Breast epithelium (tissue), 4 donors: ENCODE measurements at regions not wholly inside any gene's neighbourhood (a gene's known extent, or its start where the extent isn't known, plus 50 kb on each side); places are given as distances from the start of the nearest gene placed in this dataset.

ENCODE experiments used
- DNase-seq, 2 donors: peaks; one replicate each; pipeline ENCODE4 v3.0.0-alpha.2; 2019; ENCODE audit warnings: low spot score in 2 of 2
- H3K27ac ChIP-seq, 2 donors: fragments of 200-600 bp; sonication (generic) in 1 of 2; one replicate each; pipeline ENCODE4 v1.5.1; 2016 to 2019; ENCODE audit warnings: mild to moderate bottlenecking in 1 of 2
- H3K27me3 ChIP-seq, 2 donors: fragments of 200-600 bp; sonication (generic) in 1 of 2; one replicate each; pipeline versions ENCODE4 v1.5.1 to v1.6.0; 2017 to 2019; ENCODE audit warnings: control low read depth in 1 of 2, mild to moderate bottlenecking in 1 of 2
- H3K36me3 ChIP-seq: fragments of 200-600 bp; one replicate; pipeline ENCODE4 v1.5.1; 2019
- H3K4me1 ChIP-seq, 2 donors: fragments of 200-600 bp; sonication (generic); one replicate each; pipeline ENCODE4 v1.5.1; 2016 to 2019; ENCODE audit warnings: control low read depth in 1 of 2
- H3K4me3 ChIP-seq, 3 donors: fragments of 200-600 bp; sonication (generic); 1 replicate in 2 of 3; 2 replicates in 1 of 3; pipeline ENCODE4 v1.5.1; 2016 to 2019; ENCODE audit warnings: mild to moderate bottlenecking in 3 of 3, moderate library complexity in 2 of 3
- H3K9me3 ChIP-seq, 2 donors: fragments of 200-600 bp; sonication (generic) in 1 of 2; one replicate each; pipeline ENCODE4 v1.5.1; 2016 to 2019; ENCODE audit warnings: control low read depth in 1 of 2
- POLR2A ChIP-seq: fragments of 450-650 bp; IDR thresholded peaks from one replicate; pipeline ENCODE4 v1.6.1; 2016; ENCODE audit warnings: antibody characterized with exemption, mild to moderate bottlenecking, moderate library complexity
- POLR2AphosphoS5 ChIP-seq, 3 donors: sonication (generic); formaldehyde crosslinking; IDR thresholded peaks; one replicate each; pipeline ENCODE4 v1.6.1; 2017; ENCODE audit warnings: antibody characterized with exemption in 3 of 3
- intact Hi-C: fragments of 100-400 bp; cut with DNase I; formaldehyde crosslinking; loops from one replicate; pipeline ENCODE4 v1.15.1; 2023; ENCODE audit warnings: low total_unique reads
- TF ChIP-seq, protein P1 (sequence below), 3 donors: fragments of 450-650 bp; IDR thresholded peaks; one replicate each; pipeline ENCODE4 v1.5.1; 2016 to 2017; ENCODE audit warnings: antibody characterized with exemption in 3 of 3, mild to moderate bottlenecking in 3 of 3, moderate library complexity in 3 of 3

GRCh38 chr15:77866596-77867125 lies 210.8 kb downstream of the TBC1D2B start:
- Histone ChIP-seq H3K27ac (no peak overlapping the region), H3K4me1 (no peaks in the 10 kb centered on the region), H3K4me3 (no peak overlapping the region), H3K36me3 (no peaks in the 10 kb centered on the region), H3K9me3 (no peaks in the 10 kb centered on the region), H3K27me3 (no peaks in the 10 kb centered on the region)
- intact Hi-C loops, result no loop called here
- TF ChIP-seq POLR2AphosphoS5 (IDR thresholded peaks at IDR 0.05) (no peak), POLR2A (no peak)
- TF ChIP-seq, protein P1, sequence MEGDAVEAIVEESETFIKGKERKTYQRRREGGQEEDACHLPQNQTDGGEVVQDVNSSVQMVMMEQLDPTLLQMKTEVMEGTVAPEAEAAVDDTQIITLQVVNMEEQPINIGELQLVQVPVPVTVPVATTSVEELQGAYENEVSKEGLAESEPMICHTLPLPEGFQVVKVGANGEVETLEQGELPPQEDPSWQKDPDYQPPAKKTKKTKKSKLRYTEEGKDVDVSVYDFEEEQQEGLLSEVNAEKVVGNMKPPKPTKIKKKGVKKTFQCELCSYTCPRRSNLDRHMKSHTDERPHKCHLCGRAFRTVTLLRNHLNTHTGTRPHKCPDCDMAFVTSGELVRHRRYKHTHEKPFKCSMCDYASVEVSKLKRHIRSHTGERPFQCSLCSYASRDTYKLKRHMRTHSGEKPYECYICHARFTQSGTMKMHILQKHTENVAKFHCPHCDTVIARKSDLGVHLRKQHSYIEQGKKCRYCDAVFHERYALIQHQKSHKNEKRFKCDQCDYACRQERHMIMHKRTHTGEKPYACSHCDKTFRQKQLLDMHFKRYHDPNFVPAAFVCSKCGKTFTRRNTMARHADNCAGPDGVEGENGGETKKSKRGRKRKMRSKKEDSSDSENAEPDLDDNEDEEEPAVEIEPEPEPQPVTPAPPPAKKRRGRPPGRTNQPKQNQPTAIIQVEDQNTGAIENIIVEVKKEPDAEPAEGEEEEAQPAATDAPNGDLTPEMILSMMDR (IDR thresholded peaks at IDR 0.05), result no peak
- DNase-seq, result no peak

- TF ChIP-seq POLR2AphosphoS5 (IDR thresholded peaks at IDR 0.05), result no peak
- TF ChIP-seq, protein P1 (IDR thresholded peaks at IDR 0.05), result no peak
- no peak for TF ChIP-seq POLR2A
- no peak for DNase-seq
Measured at GRCh38 chr15:77866186-77866585, 211.3 kb downstream of the TBC1D2B start.

GRCh38 chr15:77865701-77866100 lies 211.8 kb downstream of the TBC1D2B start:
- no peak for TF ChIP-seq POLR2AphosphoS5 (IDR thresholded peaks at IDR 0.05)
- TF ChIP-seq, protein P1 (IDR thresholded peaks at IDR 0.05), result no peak
- no peak for TF ChIP-seq POLR2A
- H3K4me1 ChIP-seq, result no peaks in the 10 kb centered on the region
- H3K27me3 ChIP-seq, result no peaks in the 10 kb centered on the region
- H3K9me3 ChIP-seq, result no peaks in the 10 kb centered on the region
- intact Hi-C loops, result no loop called here
- DNase-seq, result no peak
- H3K27ac ChIP-seq, result no peak overlapping the region
- H3K4me3 ChIP-seq, result no peak overlapping the region
- H3K36me3 ChIP-seq, result no peaks in the 10 kb centered on the region

More at GRCh38 chr15:77866186-77866585, 211.3 kb downstream of the TBC1D2B start:
- Histone ChIP-seq H3K36me3 (no peaks in the 10 kb centered on the region), H3K27me3 (no peaks in the 10 kb centered on the region), H3K4me1 (no peaks in the 10 kb centered on the region), H3K4me3 (no peak overlapping the region), H3K27ac (no peak overlapping the region), H3K9me3 (no peaks in the 10 kb centered on the region)
- intact Hi-C loops, result no loop called here

DNA sequence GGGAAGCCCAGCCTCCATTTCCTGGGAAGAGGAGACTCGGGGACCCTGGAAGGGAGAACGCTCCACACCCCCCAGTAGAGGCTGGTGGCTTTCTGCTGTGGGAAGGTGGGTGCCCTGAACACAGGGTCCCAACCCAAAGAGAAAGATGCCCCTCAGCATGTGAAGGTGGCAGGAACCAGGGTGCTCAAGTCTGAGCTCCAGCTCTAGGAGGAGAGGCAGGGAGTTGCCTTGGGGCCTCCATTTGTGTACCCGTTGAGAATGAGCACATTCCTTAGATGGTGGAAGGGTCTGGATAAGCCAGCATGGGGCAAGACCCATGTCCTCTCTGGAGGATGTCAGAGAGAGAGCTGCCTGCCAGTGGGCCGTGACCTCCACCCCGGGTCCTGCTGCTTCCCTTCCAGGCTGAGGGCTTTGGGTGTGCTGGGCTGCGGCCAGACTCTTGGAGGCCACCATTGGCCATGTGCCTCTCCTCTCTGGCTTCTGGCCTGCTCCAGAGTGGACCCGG lies 212.4 kb downstream of the TBC1D2B start:
- no peaks in the 10 kb centered on the region for H3K4me1 ChIP-seq
- intact Hi-C loops, result no loop called here
- no peaks in the 10 kb centered on the region for H3K36me3 ChIP-seq
- no peak for DNase-seq
- no peak overlapping the region for H3K27ac ChIP-seq
- H3K27me3 ChIP-seq, result no peaks in the 10 kb centered on the region
- H3K4me3 ChIP-seq, result no peak overlapping the region
- TF ChIP-seq, protein P1 (IDR thresholded peaks at IDR 0.05), result no peak
- no peak for TF ChIP-seq POLR2AphosphoS5 (IDR thresholded peaks at IDR 0.05)
- TF ChIP-seq POLR2A, result no peak
- H3K9me3 ChIP-seq, result no peaks in the 10 kb centered on the region

DNA sequence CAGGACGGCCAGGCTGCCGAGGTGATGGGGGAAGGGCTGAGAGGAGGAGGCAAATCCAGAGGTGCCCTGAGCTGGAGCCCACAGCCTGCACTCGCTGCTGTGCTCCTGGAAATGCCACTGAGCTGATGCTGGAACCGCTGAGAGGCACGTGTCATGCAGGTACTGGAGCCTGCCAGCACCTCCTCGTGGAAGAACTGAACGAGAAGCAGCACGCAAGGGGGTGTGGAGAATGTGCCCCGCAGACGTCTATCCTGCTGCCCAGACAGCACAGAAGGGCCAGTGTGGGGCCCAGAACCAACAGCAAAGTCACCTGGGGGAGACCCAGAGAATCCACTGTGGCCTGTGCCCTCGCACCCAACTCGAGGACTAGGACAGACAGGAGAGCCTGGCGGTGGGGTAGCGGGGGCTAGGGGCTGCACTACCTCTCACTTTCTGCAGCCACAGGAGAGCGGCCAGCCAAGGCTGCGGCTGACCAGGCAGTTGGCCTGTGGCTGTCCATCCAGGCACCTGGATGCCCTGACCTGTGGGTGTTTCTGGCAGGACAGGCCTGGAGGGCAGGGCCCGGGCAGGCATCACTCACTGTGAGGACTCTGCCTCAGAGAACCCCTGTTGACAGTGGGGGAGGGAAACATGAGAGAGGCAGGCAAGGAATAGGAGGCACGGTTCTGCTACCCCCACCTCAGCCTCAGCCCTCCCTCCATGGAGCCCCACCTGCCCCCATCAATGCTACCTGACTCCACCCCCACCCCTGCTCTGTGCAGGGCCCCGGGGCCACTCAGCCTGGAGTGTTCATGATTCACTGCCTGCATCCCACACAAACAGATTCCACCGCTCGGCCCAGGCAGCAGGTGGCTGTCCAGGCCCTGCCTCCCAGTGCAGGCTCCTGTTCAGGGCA lies 213.1 kb downstream of the TBC1D2B start:
- H3K27ac ChIP-seq, result no peak overlapping the region
- no peaks in the 10 kb centered on the region for H3K4me1 ChIP-seq
- no peak overlapping the region for H3K4me3 ChIP-seq
- no peaks in the 10 kb centered on the region for H3K36me3 ChIP-seq
- intact Hi-C loops, result no loop called here
- H3K9me3 ChIP-seq, result no peaks in the 10 kb centered on the region
- no peak for DNase-seq
- H3K27me3 ChIP-seq, result no peaks in the 10 kb centered on the region
- TF ChIP-seq POLR2A, result no peak
- no peak for TF ChIP-seq POLR2AphosphoS5 (IDR thresholded peaks at IDR 0.05)
- TF ChIP-seq, protein P1 (IDR thresholded peaks at IDR 0.05), result no peak
